ENCODE measurements at regions not wholly inside any gene's neighbourhood (a gene's known extent, or its start where the extent isn't known, plus 50 kb on each side); places are given as distances from the start of the nearest gene placed in this dataset.
"Not testable (repeated sequence)": the region's sequence is repeated elsewhere in the genome, so short reads cannot be mapped to it uniquely, and the experiment has no call there.

- TF ChIP-seq ZFX (IDR thresholded peaks at IDR 0.05), result no peak
- no peak for TF ChIP-seq CTCF (conservative IDR thresholded peaks at IDR 0.05)
- H3K27ac ChIP-seq, result no peak overlapping the region
Measured at GRCh38 chr9:71279151-71279739, 157.8 kb upstream of the TRPM3 start.

GRCh38 chr9:71273613-71274012, 152.2 kb upstream of the TRPM3 start:
- no peak overlapping the region for H3K27ac ChIP-seq
- TF ChIP-seq CTCF (conservative IDR thresholded peaks at IDR 0.05) (no peak), ZFX (IDR thresholded peaks at IDR 0.05) (no peak)

- H3K27ac ChIP-seq, result no peak overlapping the region
- no peak for TF ChIP-seq ZFX (IDR thresholded peaks at IDR 0.05)
Measured at GRCh38 chr9:71271602-71272001, 150.2 kb upstream of the TRPM3 start.

GRCh38 chr9:71270554-71270953, 149.1 kb upstream of the TRPM3 start:
- H3K27ac ChIP-seq, result no peak overlapping the region
- no peak for TF ChIP-seq CTCF (conservative IDR thresholded peaks at IDR 0.05)
- TF ChIP-seq ZFX (IDR thresholded peaks at IDR 0.05), result no peak

DNA sequence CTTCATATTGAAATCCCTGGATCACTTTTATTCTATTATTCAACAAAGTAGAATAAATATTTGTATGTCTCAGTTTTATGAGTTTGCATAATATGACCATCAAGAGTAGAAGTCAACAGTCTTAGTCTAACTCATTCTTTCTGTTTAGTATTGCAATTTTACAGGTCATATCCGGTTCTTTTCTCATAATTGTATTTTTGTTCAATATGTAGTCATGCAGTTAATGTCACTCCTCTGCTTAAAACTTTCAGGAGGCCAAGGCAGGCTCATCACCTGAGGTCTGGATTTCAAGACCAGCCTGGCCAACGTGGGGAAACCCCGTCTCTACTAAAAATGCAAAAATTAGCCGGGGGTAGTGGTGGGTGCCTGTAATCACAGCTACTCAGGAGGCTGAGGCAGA, 148.4 kb upstream of the TRPM3 start:
- no peak for TF ChIP-seq CTCF (conservative IDR thresholded peaks at IDR 0.05)
- TF ChIP-seq ZFX (IDR thresholded peaks at IDR 0.05), result no peak
- H3K27ac ChIP-seq, result no peak overlapping the region

- H3K27ac ChIP-seq, result no peak overlapping the region
- TF ChIP-seq ZFX (IDR thresholded peaks at IDR 0.05) (no peak), CTCF (conservative IDR thresholded peaks at IDR 0.05) (no peak)
Measured at GRCh38 chr9:71268871-71269635, 147.6 kb upstream of the TRPM3 start.

DNA sequence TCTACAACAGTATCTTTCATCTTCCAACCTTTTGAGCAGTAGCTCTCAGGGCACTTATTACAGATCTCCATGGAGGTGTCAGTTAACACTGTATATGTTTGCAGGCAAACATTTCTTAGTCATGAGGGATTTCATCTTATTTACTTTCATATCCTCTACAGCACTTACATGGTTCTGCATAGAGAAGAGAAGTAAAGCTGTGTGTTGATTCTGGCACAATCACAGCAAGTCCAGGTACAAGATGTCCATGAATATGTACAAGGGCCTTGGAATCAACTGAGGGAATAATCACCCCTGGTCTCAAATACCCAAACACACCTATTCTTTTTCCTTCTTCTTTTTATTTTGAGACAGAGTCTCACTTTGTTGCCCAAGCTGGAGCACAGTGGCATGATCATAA, 142.0 kb upstream of the TRPM3 start:
- no peak for TF ChIP-seq CTCF (conservative IDR thresholded peaks at IDR 0.05)
- no peak for TF ChIP-seq ZFX (IDR thresholded peaks at IDR 0.05)
- H3K27ac ChIP-seq, result no peak overlapping the region

DNA sequence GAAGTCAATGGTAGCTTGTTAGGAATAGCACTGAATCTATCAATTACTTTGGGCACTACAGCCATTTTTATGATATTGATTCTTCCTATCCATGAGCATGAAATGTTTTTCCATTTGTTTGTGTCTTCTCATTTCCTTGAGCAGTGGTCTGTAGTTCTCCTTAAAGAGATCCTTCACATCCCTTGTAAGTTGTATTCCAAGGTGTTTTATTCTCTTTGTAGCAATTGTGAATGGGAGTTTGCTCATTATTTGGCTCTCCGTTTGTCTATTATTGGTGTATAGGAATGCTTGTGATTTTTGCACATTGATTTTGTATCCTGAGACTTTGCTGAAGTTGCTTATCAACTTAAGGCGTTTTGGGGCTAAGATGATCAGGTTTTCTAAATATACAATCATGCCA, 139.0 kb upstream of the TRPM3 start:
- H3K27ac ChIP-seq, result not testable (repeated sequence)
